RWPE2 (cell line): ENCODE measurements at regions not wholly inside any gene's neighbourhood (a gene's known extent, or its start where the extent isn't known, plus 50 kb on each side); places are given as distances from the start of the nearest gene placed in this dataset.

Source experiments
- ATAC-seq: fragments of 200-7000 bp; cut with Tn5 transposase; 3 replicates; pipeline ENCODE4 v1.9.1; 2021; ENCODE audit warnings: low read depth
- DNase-seq: peaks from one replicate; pipeline ENCODE4 v3.0.0-alpha.2; 2020; ENCODE audit warnings: low spot score
- H3K27ac ChIP-seq: fragments of 450-650 bp; 2 replicates; pipeline ENCODE4 v1.5.1; 2017; ENCODE audit warnings: mild to moderate bottlenecking; ENCODE audit not compliant: poor library complexity, severe bottlenecking
- H3K27me3 ChIP-seq: fragments of 250-450 bp; sonication (Bioruptor Pico); 2 replicates; pipeline ENCODE4 v1.5.1; 2021; ENCODE audit warnings: mild to moderate bottlenecking, moderate library complexity; ENCODE audit not compliant: insufficient read depth, poor library complexity, severe bottlenecking
- H3K36me3 ChIP-seq: fragments of 250-450 bp; sonication (Bioruptor Pico); 2 replicates; pipeline ENCODE4 v1.5.1; 2020; ENCODE audit warnings: low read depth, mild to moderate bottlenecking, moderate library complexity
- H3K4me1 ChIP-seq: fragments of 250-450 bp; sonication (Bioruptor Pico); 2 replicates; pipeline ENCODE4 v1.5.1; 2021; ENCODE audit warnings: mild to moderate bottlenecking, moderate library complexity; ENCODE audit not compliant: insufficient read depth, poor library complexity, severe bottlenecking
- H3K4me3 ChIP-seq: fragments of 250-450 bp; sonication (Bioruptor Pico); 2 replicates; pipeline ENCODE4 v1.5.1; 2021; ENCODE audit warnings: mild to moderate bottlenecking, moderate library complexity; ENCODE audit not compliant: severe bottlenecking
- H3K9me3 ChIP-seq: fragments of 250-450 bp; sonication (Bioruptor Pico); 2 replicates; pipeline ENCODE4 v1.5.1; 2021; ENCODE audit warnings: mild to moderate bottlenecking, moderate library complexity; ENCODE audit not compliant: severe bottlenecking
- CTCF ChIP-seq: fragments of 450-650 bp; IDR thresholded peaks from one replicate; pipeline ENCODE4 v1.5.1; 2017; ENCODE audit warnings: mild to moderate bottlenecking, moderate library complexity; ENCODE audit not compliant: poor library complexity, severe bottlenecking

DNA sequence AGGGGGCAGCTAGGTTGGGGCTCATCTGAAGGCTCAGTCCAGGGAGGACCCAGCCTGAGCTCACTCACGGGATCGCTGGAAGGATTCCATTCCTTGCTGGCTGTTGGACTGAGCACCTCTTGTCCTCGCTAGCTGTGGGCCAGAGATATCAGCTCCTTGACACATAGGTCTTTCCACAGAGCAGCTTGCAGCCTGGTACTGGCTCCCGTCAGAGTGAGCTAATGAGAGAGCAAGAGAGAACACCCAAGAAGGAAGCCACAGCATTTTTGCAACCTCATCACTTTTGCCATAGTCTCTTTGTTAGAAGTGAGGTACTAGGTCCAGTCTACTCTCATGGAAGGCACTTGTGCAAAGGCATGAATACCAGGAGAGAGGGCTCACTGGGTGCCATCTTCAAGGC is 179.9 kb downstream of the CDC5L start:
- H3K27me3 ChIP-seq, result no peaks in the 10 kb centered on the region
- H3K4me1 ChIP-seq, result no peaks in the 10 kb centered on the region
- H3K27ac ChIP-seq, result no peak overlapping the region
- H3K4me3 ChIP-seq, result no peak overlapping the region
- no peak for ATAC-seq
- no peak for DNase-seq
- no peaks in the 10 kb centered on the region for H3K9me3 ChIP-seq
- TF ChIP-seq CTCF, result no peak
- H3K36me3 ChIP-seq, result no peaks in the 10 kb centered on the region

DNA sequence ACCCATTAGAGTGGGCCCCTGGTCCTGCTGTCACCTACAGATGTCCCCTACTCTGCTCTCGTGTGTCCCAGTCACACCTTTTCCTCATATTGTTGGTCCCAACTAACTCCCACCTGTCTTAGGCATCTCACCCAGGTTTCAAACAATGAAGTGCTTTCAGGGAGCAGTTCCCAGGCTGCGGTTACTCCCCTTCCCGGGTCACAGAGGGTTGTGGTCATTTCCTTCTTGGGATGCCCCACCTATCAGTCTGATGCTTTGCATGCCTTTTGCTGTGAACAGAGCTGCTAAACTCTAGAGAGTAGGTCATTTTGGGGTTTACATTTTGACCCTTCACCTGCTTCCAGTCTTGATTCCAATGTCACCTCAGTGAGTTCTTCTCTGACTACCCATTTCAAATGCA is 181.6 kb downstream of the CDC5L start:
- no peaks in the 10 kb centered on the region for H3K4me1 ChIP-seq
- no peak for ATAC-seq
- H3K36me3 ChIP-seq, result no peaks in the 10 kb centered on the region
- no peak overlapping the region for H3K27ac ChIP-seq
- H3K9me3 ChIP-seq, result no peaks in the 10 kb centered on the region
- DNase-seq, result no peak
- H3K27me3 ChIP-seq, result no peaks in the 10 kb centered on the region
- no peak for TF ChIP-seq CTCF
- no peak overlapping the region for H3K4me3 ChIP-seq

- H3K27ac ChIP-seq, result no peak overlapping the region
- DNase-seq (no peak), ATAC-seq (no peak)
- no peaks in the 10 kb centered on the region for H3K9me3 ChIP-seq
- H3K4me1 ChIP-seq, result no peaks in the 10 kb centered on the region
- H3K4me3 ChIP-seq, result no peak overlapping the region
- TF ChIP-seq CTCF, result no peak
- H3K27me3 ChIP-seq, result no peaks in the 10 kb centered on the region
- no peaks in the 10 kb centered on the region for H3K36me3 ChIP-seq
Observed at GRCh38 chr6:44569931-44570385, 182.5 kb downstream of the CDC5L start.

DNA sequence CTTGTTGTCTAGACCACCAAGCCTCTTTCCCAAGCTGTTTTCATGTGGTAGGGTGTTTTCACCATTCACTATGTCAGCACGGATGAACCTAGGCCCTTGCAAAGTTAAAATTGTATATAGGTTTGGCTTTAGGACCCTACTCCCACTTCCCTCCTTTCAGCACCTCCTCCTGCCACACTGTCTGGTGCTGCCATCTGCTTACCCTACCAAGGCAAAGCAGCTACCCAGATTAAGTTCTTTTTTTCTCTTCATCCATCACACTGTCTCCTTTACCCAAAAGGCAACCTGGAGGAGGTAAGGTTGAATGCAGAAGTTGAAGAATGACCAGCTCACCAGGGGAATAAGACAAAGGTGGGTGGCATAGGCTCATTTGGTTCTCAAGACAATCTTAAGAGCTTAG is 184.0 kb downstream of the CDC5L start:
- Histone ChIP-seq H3K27me3 (no peaks in the 10 kb centered on the region), H3K9me3 (no peaks in the 10 kb centered on the region), H3K4me1 (no peaks in the 10 kb centered on the region), H3K27ac (no peak overlapping the region), H3K4me3 (no peak overlapping the region), H3K36me3 (no peaks in the 10 kb centered on the region)
- ATAC-seq (no peak), DNase-seq (no peak)
- TF ChIP-seq CTCF, result no peak

GRCh38 chr6:44572346-44572745 is 184.8 kb downstream of the CDC5L start:
- no peak for DNase-seq
- Histone ChIP-seq H3K36me3 (no peaks in the 10 kb centered on the region), H3K27me3 (no peaks in the 10 kb centered on the region), H3K9me3 (no peaks in the 10 kb centered on the region), H3K27ac (no peak overlapping the region), H3K4me3 (no peak overlapping the region), H3K4me1 (no peaks in the 10 kb centered on the region)
- TF ChIP-seq CTCF, result no peak
- ATAC-seq, result no peak
